ENCODE measurements at regions not wholly inside any gene's neighbourhood (a gene's known extent, or its start where the extent isn't known, plus 50 kb on each side); places are given as distances from the start of the nearest gene placed in this dataset.

DNA sequence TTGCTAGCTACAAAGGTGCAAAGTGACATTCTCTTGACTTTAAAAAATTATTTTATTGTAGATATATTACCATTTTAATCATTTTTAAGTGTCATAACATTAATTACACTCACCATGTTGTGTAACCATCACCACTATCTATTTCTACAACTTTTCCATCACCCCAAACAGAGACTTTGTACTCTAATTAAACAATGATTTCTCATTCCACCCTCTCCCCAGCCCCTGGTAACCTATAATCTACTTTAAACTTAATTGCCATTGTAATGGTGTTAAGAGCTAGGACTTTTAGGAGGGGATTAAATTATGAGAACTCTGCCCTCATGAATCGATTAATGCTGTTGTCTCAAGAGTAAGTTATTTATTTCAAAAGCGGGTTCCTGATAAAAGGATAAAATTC, 352.9 kb upstream of the SEL1L start:
- no peaks in the 10 kb centered on the region for H3K36me3 ChIP-seq (ENCODE audit: control insufficient read depth in 2 of 2, insufficient read depth in 2 of 2, low read length in 2 of 2)
- no peaks in the 10 kb centered on the region for H3K4me1 ChIP-seq (ENCODE audit: control insufficient read depth, insufficient read depth, low read length)
- no peak overlapping the region for H3K9ac ChIP-seq (ENCODE audit: low read length in 2 of 2)
- no peak overlapping the region for H3K4me3 ChIP-seq (ENCODE audit: low read length in 2 of 2)
- H3K9me3 ChIP-seq (ENCODE audit: control insufficient read depth in 2 of 2, low read length in 2 of 2), result no peaks in the 10 kb centered on the region
- no peaks in the 10 kb centered on the region for H3K27me3 ChIP-seq (ENCODE audit: control insufficient read depth in 1 of 2, insufficient read depth in 2 of 2, low read length in 2 of 2)
- no peak overlapping the region for H3K27ac ChIP-seq (ENCODE audit: low read length)

DNA sequence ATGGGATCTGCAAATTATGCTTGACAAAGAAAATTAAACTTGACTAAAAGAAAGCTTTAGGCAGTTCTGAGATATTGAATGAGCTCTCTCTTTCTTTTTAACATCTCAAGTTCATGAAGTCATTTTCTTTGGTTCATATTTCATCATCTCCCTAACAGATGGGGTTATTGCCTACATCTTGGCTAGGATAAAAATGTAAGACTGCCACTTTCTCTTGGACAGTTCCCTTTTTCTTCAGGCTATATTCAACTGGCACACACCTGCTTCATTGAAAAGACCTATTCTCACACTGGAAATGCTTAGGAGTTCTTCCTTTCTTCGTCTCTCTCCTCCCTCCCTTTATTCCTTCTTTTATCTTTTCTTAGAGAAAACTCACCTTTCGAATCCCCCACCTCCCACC, 355.9 kb upstream of the SEL1L start:
- Histone ChIP-seq H3K4me3 (ENCODE audit: low read length in 2 of 2) (no peak overlapping the region), H3K4me1 (ENCODE audit: control insufficient read depth, insufficient read depth, low read length) (no peaks in the 10 kb centered on the region), H3K27ac (ENCODE audit: low read length) (no peak overlapping the region), H3K9me3 (ENCODE audit: control insufficient read depth in 2 of 2, low read length in 2 of 2) (no peaks in the 10 kb centered on the region), H3K27me3 (ENCODE audit: control insufficient read depth in 1 of 2, insufficient read depth in 2 of 2, low read length in 2 of 2) (no peaks in the 10 kb centered on the region), H3K36me3 (ENCODE audit: control insufficient read depth in 2 of 2, insufficient read depth in 2 of 2, low read length in 2 of 2) (no peaks in the 10 kb centered on the region), H3K9ac (ENCODE audit: low read length in 2 of 2) (no peak overlapping the region)

DNA sequence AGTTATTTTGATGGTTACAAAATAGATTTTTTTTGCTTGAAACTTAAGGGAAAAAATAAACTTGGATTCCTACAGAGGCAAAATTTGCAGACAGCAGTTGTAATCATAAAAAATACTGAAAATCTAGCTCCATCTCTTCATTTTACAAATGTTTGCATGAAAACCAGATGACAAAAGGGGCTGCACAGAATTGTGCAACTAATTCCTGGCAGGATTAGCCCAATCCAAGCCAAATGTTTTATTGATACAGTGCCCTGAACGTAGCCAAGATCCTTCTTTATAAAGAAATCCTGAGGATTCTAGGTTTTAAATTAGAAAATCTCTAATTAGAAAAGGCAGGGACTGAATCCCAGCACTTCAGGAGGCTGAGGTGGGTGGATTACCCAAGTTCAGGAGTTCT, 356.4 kb upstream of the SEL1L start:
- Histone ChIP-seq H3K4me3 (ENCODE audit: low read length in 2 of 2) (no peak overlapping the region), H3K9ac (ENCODE audit: low read length in 2 of 2) (no peak overlapping the region), H3K27ac (ENCODE audit: low read length) (no peak overlapping the region), H3K9me3 (ENCODE audit: control insufficient read depth in 2 of 2, low read length in 2 of 2) (no peaks in the 10 kb centered on the region), H3K4me1 (ENCODE audit: control insufficient read depth, insufficient read depth, low read length) (no peaks in the 10 kb centered on the region), H3K27me3 (ENCODE audit: control insufficient read depth in 1 of 2, insufficient read depth in 2 of 2, low read length in 2 of 2) (no peaks in the 10 kb centered on the region), H3K36me3 (ENCODE audit: control insufficient read depth in 2 of 2, insufficient read depth in 2 of 2, low read length in 2 of 2) (no peaks in the 10 kb centered on the region)

DNA sequence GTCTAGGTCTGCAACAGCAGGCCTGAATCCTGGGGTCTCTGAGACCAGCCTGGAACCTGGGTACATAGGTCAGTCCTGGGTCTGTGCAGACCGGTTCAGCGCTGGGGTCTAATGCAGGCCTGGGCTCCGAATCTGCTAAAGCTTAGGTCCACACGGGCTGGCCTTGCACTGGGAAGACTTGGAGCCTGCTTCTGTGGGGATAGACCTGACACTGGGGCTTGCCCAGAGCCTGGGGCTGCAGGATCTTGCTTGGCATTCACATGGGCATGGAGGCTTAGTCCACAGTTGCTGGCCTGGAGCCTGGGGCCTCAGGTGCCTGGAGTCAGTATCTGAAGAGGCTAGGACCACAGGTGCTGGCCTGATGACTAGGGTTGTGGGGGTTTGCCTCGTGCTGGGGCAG, 369.8 kb upstream of the SEL1L start:
- Histone ChIP-seq H3K9me3 (ENCODE audit: control insufficient read depth in 2 of 2, low read length in 2 of 2) (no peaks in the 10 kb centered on the region), H3K27me3 (ENCODE audit: control insufficient read depth in 1 of 2, insufficient read depth in 2 of 2, low read length in 2 of 2) (no peaks in the 10 kb centered on the region), H3K9ac (ENCODE audit: low read length in 2 of 2) (no peak overlapping the region), H3K4me1 (ENCODE audit: control insufficient read depth, insufficient read depth, low read length) (no peaks in the 10 kb centered on the region), H3K27ac (ENCODE audit: low read length) (no peak overlapping the region), H3K36me3 (ENCODE audit: control insufficient read depth in 2 of 2, insufficient read depth in 2 of 2, low read length in 2 of 2) (no peaks in the 10 kb centered on the region), H3K4me3 (ENCODE audit: low read length in 2 of 2) (no peak overlapping the region)

DNA sequence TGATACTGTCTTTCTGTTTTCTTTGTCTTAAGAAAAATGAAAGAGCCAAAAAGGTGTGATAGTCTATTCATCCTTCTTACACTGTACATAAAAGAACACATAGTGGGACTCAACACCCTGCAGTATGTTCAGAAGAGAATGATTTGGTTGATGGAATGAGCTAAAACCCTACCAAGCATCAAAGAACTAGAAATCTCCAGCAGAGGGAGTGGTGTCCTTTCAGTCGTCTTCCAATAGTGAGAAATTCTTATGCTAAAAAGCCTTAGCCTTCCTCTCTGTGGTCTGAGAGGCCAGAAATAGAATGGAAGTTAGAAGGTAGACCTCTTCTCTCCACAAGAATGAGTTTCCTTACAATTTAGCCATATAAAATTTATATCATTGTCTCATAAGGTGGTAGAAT, 393.4 kb upstream of the SEL1L start:
- Histone ChIP-seq H3K9ac (ENCODE audit: low read length in 2 of 2) (no peak overlapping the region), H3K27ac (ENCODE audit: low read length) (no peak overlapping the region), H3K36me3 (ENCODE audit: control insufficient read depth in 2 of 2, insufficient read depth in 2 of 2, low read length in 2 of 2) (no peaks in the 10 kb centered on the region), H3K4me3 (ENCODE audit: low read length in 2 of 2) (no peak overlapping the region), H3K9me3 (ENCODE audit: control insufficient read depth in 2 of 2, low read length in 2 of 2) (no peaks in the 10 kb centered on the region), H3K27me3 (ENCODE audit: control insufficient read depth in 1 of 2, insufficient read depth in 2 of 2, low read length in 2 of 2) (no peaks in the 10 kb centered on the region), H3K4me1 (ENCODE audit: control insufficient read depth, insufficient read depth, low read length) (no peaks in the 10 kb centered on the region)

DNA sequence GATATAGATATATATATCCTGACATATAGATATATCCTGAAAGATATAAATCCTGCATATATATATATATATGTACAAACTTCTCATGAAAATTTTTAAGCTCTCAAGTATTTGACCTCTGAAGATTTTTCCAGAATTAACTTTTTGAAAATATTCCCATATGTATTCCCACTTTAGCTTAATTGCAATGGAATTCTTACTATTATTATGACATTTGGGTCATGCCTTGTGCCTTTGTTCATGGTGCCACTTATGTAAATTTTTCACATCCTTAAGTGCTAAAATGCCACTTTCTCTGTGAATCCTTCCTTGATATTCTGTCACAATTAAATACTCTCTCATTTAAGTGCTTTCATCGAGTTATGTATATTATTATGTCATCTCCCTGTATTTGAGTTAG, 398.2 kb upstream of the SEL1L start:
- Histone ChIP-seq H3K9ac (ENCODE audit: low read length in 2 of 2) (no peak overlapping the region), H3K27ac (ENCODE audit: low read length) (no peak overlapping the region), H3K9me3 (ENCODE audit: control insufficient read depth in 2 of 2, low read length in 2 of 2) (no peaks in the 10 kb centered on the region), H3K4me3 (ENCODE audit: low read length in 2 of 2) (no peak overlapping the region), H3K4me1 (ENCODE audit: control insufficient read depth, insufficient read depth, low read length) (no peaks in the 10 kb centered on the region), H3K27me3 (ENCODE audit: control insufficient read depth in 1 of 2, insufficient read depth in 2 of 2, low read length in 2 of 2) (no peaks in the 10 kb centered on the region), H3K36me3 (ENCODE audit: control insufficient read depth in 2 of 2, insufficient read depth in 2 of 2, low read length in 2 of 2) (no peaks in the 10 kb centered on the region)

DNA sequence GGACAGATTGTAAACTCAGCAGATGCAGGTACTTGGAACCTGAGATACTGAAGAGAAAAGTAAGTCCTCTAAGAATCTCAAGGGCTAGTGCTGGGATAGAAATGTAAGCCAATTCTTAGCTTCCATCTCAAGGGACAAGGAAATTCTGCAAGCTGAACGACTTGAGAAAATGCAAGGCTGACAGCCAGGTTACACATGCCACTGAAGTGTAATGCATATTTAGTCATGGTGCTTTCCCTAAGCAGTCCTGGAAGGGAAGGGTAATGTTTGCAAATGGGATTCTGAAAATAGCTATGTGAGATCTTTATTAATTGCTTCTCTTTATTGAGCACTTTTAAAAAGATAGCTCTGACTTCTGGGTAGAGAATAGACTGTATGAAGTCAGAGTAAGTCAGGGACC, 402.7 kb upstream of the SEL1L start:
- H3K27me3 ChIP-seq (ENCODE audit: control insufficient read depth in 1 of 2, insufficient read depth in 2 of 2, low read length in 2 of 2), result no peaks in the 10 kb centered on the region
- no peaks in the 10 kb centered on the region for H3K9me3 ChIP-seq (ENCODE audit: control insufficient read depth in 2 of 2, low read length in 2 of 2)
- H3K4me3 ChIP-seq (ENCODE audit: low read length in 2 of 2), result no peak overlapping the region
- H3K4me1 ChIP-seq (ENCODE audit: control insufficient read depth, insufficient read depth, low read length), result no peaks in the 10 kb centered on the region
- no peak overlapping the region for H3K9ac ChIP-seq (ENCODE audit: low read length in 2 of 2)
- H3K36me3 ChIP-seq (ENCODE audit: control insufficient read depth in 2 of 2, insufficient read depth in 2 of 2, low read length in 2 of 2), result no peaks in the 10 kb centered on the region
- H3K27ac ChIP-seq (ENCODE audit: low read length), result no peak overlapping the region

DNA sequence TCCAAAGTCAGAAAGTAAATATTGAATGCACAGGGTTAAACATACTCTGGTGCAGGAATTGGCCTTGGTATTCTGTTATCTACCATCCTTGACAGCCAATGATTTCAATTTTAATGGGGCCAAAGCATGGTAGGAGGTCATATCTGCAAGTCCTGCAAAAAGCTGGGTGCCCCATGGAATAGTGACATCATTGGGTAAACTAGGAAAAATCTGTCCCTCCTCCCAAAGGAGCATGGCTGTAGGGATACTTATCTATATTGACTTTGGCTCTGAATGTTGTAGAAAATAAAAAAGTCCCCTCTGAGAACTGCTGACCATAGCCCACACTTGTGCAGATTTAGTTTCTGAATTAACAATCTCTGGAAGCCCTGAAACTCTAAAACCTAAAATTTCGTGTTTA, 403.2 kb upstream of the SEL1L start:
- H3K27ac ChIP-seq (ENCODE audit: low read length), result no peak overlapping the region
- no peaks in the 10 kb centered on the region for H3K27me3 ChIP-seq (ENCODE audit: control insufficient read depth in 1 of 2, insufficient read depth in 2 of 2, low read length in 2 of 2)
- no peaks in the 10 kb centered on the region for H3K4me1 ChIP-seq (ENCODE audit: control insufficient read depth, insufficient read depth, low read length)
- H3K36me3 ChIP-seq (ENCODE audit: control insufficient read depth in 2 of 2, insufficient read depth in 2 of 2, low read length in 2 of 2), result no peaks in the 10 kb centered on the region
- H3K9me3 ChIP-seq (ENCODE audit: control insufficient read depth in 2 of 2, low read length in 2 of 2), result no peaks in the 10 kb centered on the region
- H3K4me3 ChIP-seq (ENCODE audit: low read length in 2 of 2), result no peak overlapping the region
- H3K9ac ChIP-seq (ENCODE audit: low read length in 2 of 2), result no peak overlapping the region

DNA sequence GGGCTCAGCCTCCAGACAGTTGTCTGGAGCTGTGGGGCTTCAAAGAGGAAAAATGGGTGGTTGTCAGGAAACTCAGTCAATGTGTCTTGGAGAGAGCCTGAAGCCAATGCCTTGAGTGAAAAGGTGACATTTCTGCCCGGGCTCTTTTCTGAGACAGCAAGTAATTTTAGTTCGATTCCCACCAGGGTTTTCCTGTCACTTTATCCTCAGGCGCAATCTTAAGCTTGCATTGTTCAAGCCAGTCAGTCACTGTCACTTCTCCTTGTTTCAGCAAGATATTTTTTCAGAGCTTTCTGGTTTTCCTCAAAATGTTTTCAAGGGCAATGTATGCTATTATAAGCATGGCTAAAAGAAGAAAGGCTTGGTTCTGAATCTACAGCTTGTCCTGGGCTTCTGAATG, 404.7 kb upstream of the SEL1L start:
- no peaks in the 10 kb centered on the region for H3K36me3 ChIP-seq (ENCODE audit: control insufficient read depth in 2 of 2, insufficient read depth in 2 of 2, low read length in 2 of 2)
- H3K27ac ChIP-seq (ENCODE audit: low read length), result no peak overlapping the region
- no peaks in the 10 kb centered on the region for H3K9me3 ChIP-seq (ENCODE audit: control insufficient read depth in 2 of 2, low read length in 2 of 2)
- H3K9ac ChIP-seq (ENCODE audit: low read length in 2 of 2), result no peak overlapping the region
- H3K4me3 ChIP-seq (ENCODE audit: low read length in 2 of 2), result no peak overlapping the region
- H3K27me3 ChIP-seq (ENCODE audit: control insufficient read depth in 1 of 2, insufficient read depth in 2 of 2, low read length in 2 of 2), result no peaks in the 10 kb centered on the region
- no peaks in the 10 kb centered on the region for H3K4me1 ChIP-seq (ENCODE audit: control insufficient read depth, insufficient read depth, low read length)

DNA sequence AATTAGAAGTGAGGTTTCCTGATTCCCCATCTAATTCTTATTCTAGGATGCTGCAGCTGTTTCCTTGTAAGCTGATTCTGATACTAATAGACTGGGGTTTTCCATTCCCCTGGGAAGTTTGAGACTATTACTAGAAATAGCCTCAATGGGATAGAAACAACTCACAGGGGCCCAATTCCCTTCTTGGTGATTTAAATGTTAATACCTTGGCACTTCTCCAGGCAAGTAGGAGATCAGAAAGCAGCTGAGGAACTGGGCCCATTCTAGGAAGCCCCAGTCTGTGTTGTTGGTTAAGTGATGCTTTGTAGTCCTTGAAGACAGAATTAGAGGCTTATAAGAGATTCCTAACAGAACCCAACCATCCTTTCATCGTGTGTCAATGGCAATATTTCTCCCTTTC, 407.0 kb upstream of the SEL1L start:
- Histone ChIP-seq H3K36me3 (ENCODE audit: control insufficient read depth in 2 of 2, insufficient read depth in 2 of 2, low read length in 2 of 2) (no peaks in the 10 kb centered on the region), H3K9ac (ENCODE audit: low read length in 2 of 2) (no peak overlapping the region), H3K9me3 (ENCODE audit: control insufficient read depth in 2 of 2, low read length in 2 of 2) (no peaks in the 10 kb centered on the region), H3K4me3 (ENCODE audit: low read length in 2 of 2) (no peak overlapping the region), H3K27ac (ENCODE audit: low read length) (no peak overlapping the region), H3K4me1 (ENCODE audit: control insufficient read depth, insufficient read depth, low read length) (no peaks in the 10 kb centered on the region), H3K27me3 (ENCODE audit: control insufficient read depth in 1 of 2, insufficient read depth in 2 of 2, low read length in 2 of 2) (no peaks in the 10 kb centered on the region)

DNA sequence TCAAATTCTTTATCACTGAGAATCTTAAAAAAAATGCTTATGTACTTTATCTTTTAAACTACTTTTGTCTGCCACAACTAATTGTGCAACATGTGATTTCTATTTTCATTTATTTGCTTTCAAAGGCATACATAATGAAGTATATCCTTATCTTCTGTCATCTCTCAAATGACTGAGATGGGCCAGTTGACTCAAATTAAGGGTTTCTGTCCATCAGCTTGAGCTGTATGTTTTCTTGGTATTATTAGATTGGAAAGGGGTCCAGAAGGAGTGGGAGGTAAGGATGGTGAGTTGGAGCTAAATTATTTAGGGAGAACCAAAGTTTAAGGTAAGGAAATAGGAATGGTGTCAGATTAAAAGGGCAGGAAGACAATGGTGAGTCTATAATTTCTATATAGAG, 408.4 kb upstream of the SEL1L start:
- H3K9ac ChIP-seq (ENCODE audit: low read length in 2 of 2), result no peak overlapping the region
- H3K4me3 ChIP-seq (ENCODE audit: low read length in 2 of 2), result no peak overlapping the region
- H3K36me3 ChIP-seq (ENCODE audit: control insufficient read depth in 2 of 2, insufficient read depth in 2 of 2, low read length in 2 of 2), result no peaks in the 10 kb centered on the region
- no peaks in the 10 kb centered on the region for H3K9me3 ChIP-seq (ENCODE audit: control insufficient read depth in 2 of 2, low read length in 2 of 2)
- H3K27me3 ChIP-seq (ENCODE audit: control insufficient read depth in 1 of 2, insufficient read depth in 2 of 2, low read length in 2 of 2), result no peaks in the 10 kb centered on the region
- no peak overlapping the region for H3K27ac ChIP-seq (ENCODE audit: low read length)
- H3K4me1 ChIP-seq (ENCODE audit: control insufficient read depth, insufficient read depth, low read length), result no peaks in the 10 kb centered on the region

DNA sequence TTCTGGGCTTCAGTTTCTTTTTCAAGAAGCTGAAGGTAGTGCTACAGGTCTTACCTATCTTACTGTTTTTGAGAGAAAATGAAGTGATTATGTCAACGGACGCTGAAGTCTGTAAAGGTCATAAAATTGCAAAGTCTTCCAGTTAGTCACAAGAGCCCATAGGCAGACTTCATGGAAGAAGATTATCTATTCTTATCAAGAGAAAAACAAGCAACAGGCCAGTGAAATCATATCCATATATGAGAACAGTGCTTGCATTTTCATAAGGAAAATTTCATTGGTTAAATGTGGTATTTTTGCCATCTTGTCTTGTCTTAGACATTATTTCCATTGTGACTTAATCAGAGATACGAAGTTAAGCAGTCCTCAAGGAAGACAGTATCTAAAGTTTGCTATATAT, 412.7 kb upstream of the SEL1L start:
- H3K27ac ChIP-seq (ENCODE audit: low read length), result no peak overlapping the region
- no peaks in the 10 kb centered on the region for H3K4me1 ChIP-seq (ENCODE audit: control insufficient read depth, insufficient read depth, low read length)
- H3K9ac ChIP-seq (ENCODE audit: low read length in 2 of 2), result no peak overlapping the region
- no peaks in the 10 kb centered on the region for H3K36me3 ChIP-seq (ENCODE audit: control insufficient read depth in 2 of 2, insufficient read depth in 2 of 2, low read length in 2 of 2)
- no peak overlapping the region for H3K4me3 ChIP-seq (ENCODE audit: low read length in 2 of 2)
- no peaks in the 10 kb centered on the region for H3K27me3 ChIP-seq (ENCODE audit: control insufficient read depth in 1 of 2, insufficient read depth in 2 of 2, low read length in 2 of 2)
- H3K9me3 ChIP-seq (ENCODE audit: control insufficient read depth in 2 of 2, low read length in 2 of 2), result no peaks in the 10 kb centered on the region
